Vagina (tissue), 2 donors: ENCODE measurements at regions not wholly inside any gene's neighbourhood (a gene's known extent, or its start where the extent isn't known, plus 50 kb on each side); places are given as distances from the start of the nearest gene placed in this dataset.
"Not testable (repeated sequence)": the region's sequence is repeated elsewhere in the genome, so short reads cannot be mapped to it uniquely, and the experiment has no call there.

ENCODE experiments used
- CTCF ChIP-seq, 3 experiments: fragments of 450-650 bp in 2 of 3; fragments of 200-600 bp in 1 of 3; sonication (generic) in 1 of 3; IDR thresholded peaks; one replicate each; pipeline ENCODE4 v1.5.1; 2017 to 2019; ENCODE audit warnings: antibody characterized with exemption in 3 of 3, mild to moderate bottlenecking in 2 of 3, moderate library complexity in 2 of 3
- POLR2A ChIP-seq, 2 donors: fragments of 450-650 bp; IDR thresholded peaks; one replicate each; pipeline ENCODE4 v1.6.1; 2017; ENCODE audit warnings: antibody characterized with exemption in 2 of 2, mild to moderate bottlenecking in 2 of 2, moderate library complexity in 2 of 2
- POLR2AphosphoS5 ChIP-seq, 2 donors: sonication (generic); formaldehyde crosslinking; IDR thresholded peaks; one replicate each; pipeline ENCODE4 v1.9.0; 2017; ENCODE audit warnings: antibody characterized with exemption in 2 of 2, mild to moderate bottlenecking in 2 of 2, low read depth in 1 of 2; ENCODE audit not compliant: insufficient read depth in 1 of 2

GRCh38 chr3:187817766-187818165 is 72.5 kb upstream of the BCL6 start:
- TF ChIP-seq CTCF (IDR thresholded peaks at IDR 0.05); POLR2A (IDR thresholded peaks at IDR 0.05); POLR2AphosphoS5 (IDR thresholded peaks at IDR 0.05; ENCODE audit: insufficient read depth in 1 of 2, low read depth in 1 of 2): not testable (repeated sequence)
